Progenitor cell of endocrine pancreas (in vitro differentiated cells): ENCODE measurements at regions not wholly inside any gene's neighbourhood (a gene's known extent, or its start where the extent isn't known, plus 50 kb on each side); places are given as distances from the start of the nearest gene placed in this dataset.
A peak's percentile ranks its signal among the peaks of the same experiment; 100 is the strongest.
"Not testable (repeated sequence)": the region's sequence is repeated elsewhere in the genome, so short reads cannot be mapped to it uniquely, and the experiment has no call there.

Experiments
- DNase-seq: peaks from one replicate; pipeline ENCODE4 v3.0.0; 2021; ENCODE audit warnings: low spot score; ENCODE audit not compliant: unreplicated experiment
- H3K27ac Mint-ChIP-seq: 2 replicates; pipeline ENCODE4 v1.8.0; 2021; ENCODE audit warnings: mild to moderate bottlenecking, moderate library complexity, mixed read lengths
- H3K27me3 Mint-ChIP-seq: 2 replicates; pipeline ENCODE4 v1.8.0; 2021; ENCODE audit warnings: mixed read lengths
- H3K36me3 Mint-ChIP-seq: 2 replicates; pipeline ENCODE4 v1.8.0; 2022; ENCODE audit warnings: mixed read lengths; ENCODE audit not compliant: insufficient read depth
- H3K4me1 Mint-ChIP-seq: 2 replicates; pipeline ENCODE4 v1.8.0; 2021; ENCODE audit warnings: low read depth, mixed read lengths
- H3K4me3 Mint-ChIP-seq: 2 replicates; pipeline ENCODE4 v1.8.0; 2021; ENCODE audit warnings: low read depth, mild to moderate bottlenecking, moderate library complexity, mixed read lengths
- H3K9me3 Mint-ChIP-seq: 2 replicates; pipeline ENCODE4 v1.8.0; 2021; ENCODE audit warnings: low read depth, mixed read lengths
- TF ChIP-seq, protein P1 (sequence below): fragments of 200-600 bp; sonication (generic); IDR thresholded peaks from one replicate; pipeline ENCODE4 v1.5.0; 2021; ENCODE audit warnings: antibody characterized with exemption, mild to moderate bottlenecking; ENCODE audit not compliant: unreplicated experiment

DNA sequence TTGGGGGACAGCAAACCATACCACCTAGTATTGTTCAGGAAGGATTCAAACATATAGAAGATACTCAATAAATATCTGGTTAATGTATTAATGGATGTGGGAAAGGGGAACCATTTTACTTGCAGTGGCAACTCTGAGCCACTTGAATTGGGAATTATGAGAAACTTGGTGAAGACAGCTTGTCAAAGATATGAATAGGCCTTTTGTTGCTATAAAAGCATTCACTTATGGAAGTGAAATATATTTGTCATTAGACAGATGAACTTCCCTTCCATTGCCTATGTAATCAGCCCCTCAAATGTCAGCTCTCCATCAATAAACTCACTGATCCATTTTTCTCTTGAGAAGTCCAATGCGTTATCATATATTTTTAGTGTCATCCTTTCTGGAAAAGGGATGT, 56.1 kb downstream of the GPR85 start:
- DNase-seq: no peak
- Mint-ChIP-seq H3K4me3 (no peak overlapping the region), H3K27me3 (no peaks in the 10 kb centered on the region), H3K36me3 (no peaks in the 10 kb centered on the region), H3K9me3 (no peaks in the 10 kb centered on the region), H3K27ac (no peak overlapping the region), H3K4me1 (peaks cover 4% of the 10 kb centered on the region)
- TF ChIP-seq, protein P1, sequence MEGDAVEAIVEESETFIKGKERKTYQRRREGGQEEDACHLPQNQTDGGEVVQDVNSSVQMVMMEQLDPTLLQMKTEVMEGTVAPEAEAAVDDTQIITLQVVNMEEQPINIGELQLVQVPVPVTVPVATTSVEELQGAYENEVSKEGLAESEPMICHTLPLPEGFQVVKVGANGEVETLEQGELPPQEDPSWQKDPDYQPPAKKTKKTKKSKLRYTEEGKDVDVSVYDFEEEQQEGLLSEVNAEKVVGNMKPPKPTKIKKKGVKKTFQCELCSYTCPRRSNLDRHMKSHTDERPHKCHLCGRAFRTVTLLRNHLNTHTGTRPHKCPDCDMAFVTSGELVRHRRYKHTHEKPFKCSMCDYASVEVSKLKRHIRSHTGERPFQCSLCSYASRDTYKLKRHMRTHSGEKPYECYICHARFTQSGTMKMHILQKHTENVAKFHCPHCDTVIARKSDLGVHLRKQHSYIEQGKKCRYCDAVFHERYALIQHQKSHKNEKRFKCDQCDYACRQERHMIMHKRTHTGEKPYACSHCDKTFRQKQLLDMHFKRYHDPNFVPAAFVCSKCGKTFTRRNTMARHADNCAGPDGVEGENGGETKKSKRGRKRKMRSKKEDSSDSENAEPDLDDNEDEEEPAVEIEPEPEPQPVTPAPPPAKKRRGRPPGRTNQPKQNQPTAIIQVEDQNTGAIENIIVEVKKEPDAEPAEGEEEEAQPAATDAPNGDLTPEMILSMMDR: no peak

DNA sequence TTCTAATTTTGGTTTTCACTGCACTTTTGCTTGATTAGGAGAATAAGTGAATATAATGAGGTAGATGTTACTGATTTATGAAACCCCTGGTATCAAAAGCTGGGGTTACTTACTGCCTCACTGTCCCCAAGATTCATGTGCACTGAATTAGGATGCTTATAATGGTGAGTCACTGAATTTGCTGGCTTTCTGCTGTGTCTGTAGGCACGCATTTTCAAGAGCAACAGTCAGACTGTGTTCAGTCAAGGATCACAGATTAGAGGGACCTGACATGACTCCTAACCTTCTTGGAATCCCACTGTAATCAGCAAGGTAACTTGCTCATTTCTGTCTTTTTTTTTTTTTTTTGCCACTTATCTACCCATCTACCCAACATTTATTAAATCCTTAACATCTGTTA, 59.7 kb downstream of the GPR85 start:
- H3K4me1 Mint-ChIP-seq: no peaks in the 10 kb centered on the region
- TF ChIP-seq, protein P1: no peak
- no peak overlapping the region for H3K4me3 Mint-ChIP-seq
- peaks cover 4% of the 10 kb centered on the region for H3K9me3 Mint-ChIP-seq
- no peak overlapping the region for H3K27ac Mint-ChIP-seq
- no peak for DNase-seq
- H3K36me3 Mint-ChIP-seq: no peaks in the 10 kb centered on the region
- H3K27me3 Mint-ChIP-seq: no peaks in the 10 kb centered on the region

DNA sequence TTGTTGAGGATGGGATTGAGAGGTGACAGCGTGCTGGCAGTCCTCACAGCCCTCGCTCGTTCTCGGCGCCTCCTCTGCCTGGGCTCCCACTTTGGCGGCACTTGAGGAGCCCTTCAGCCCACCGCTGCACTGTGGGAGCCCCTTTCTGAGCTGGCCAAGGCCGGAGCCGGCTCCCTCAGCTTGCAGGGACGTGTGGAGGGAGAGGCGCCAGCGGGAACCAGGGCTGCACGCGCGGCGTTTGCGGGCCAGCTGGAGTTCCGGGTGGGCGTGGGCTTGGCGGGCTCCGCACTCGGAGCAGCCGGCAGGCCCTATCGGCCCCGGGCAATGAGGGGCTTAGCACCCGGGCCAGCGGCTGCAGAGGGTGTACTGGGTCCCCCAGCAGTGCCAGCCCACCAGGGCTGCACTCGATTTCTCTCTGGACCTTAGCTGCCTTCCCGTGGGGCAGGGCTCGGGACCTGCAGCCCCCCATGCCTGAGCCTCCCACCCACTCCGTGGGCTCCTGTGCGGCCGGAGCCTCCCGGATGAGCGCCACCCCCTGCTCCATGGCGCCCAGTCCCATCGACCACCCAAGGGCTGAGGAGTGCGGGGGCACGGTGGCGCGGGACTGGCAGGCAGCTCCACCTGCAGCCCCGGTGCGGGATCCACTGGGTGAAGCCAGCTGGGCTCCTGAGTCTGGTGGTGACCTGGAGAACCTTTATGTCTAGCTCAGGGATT, 69.3 kb downstream of the GPR85 start:
- not testable (repeated sequence) for H3K4me3 Mint-ChIP-seq, H3K27ac Mint-ChIP-seq

DNA sequence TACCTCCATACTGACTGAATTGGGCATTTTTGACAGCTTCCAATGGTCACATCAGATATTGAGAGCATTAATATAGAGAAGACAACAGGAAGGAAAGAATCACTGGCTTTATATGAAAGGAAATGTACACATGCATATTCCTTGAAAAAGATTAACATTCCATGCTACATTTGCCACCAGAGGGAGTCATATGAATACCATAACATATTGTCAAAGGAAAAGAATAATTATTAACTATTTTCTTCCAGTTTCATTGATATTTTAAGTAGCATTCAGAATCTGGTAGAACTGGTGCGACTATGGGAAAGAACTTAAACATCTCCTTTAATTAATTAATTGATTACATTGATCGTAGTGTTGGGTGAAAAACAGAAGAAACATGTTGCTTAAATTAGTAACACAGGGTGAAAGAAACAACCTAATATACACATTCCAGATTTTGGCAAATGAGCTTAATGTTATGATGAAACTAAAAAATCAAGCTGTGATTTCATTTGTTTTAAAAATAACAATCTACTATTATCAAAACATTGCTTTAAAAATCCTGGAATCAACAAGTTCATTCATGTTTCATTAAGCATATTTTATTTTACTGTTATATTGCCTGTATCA, 71.5 kb downstream of the GPR85 start:
- Mint-ChIP-seq H3K27me3 (no peaks in the 10 kb centered on the region), H3K36me3 (no peaks in the 10 kb centered on the region), H3K4me3 (no peak overlapping the region), H3K9me3 (peaks cover 8% of the 10 kb centered on the region), H3K27ac (no peak overlapping the region), H3K4me1 (no peaks in the 10 kb centered on the region)
- TF ChIP-seq, protein P1: peak; percentile 49
- no peak for DNase-seq

More for the DNA sequence above, 69.3 kb downstream of the GPR85 start:
- DNase-seq, H3K36me3 Mint-ChIP-seq, H3K27me3 Mint-ChIP-seq, H3K4me1 Mint-ChIP-seq: not testable (repeated sequence)
- peaks cover 12% of the 10 kb centered on the region for H3K9me3 Mint-ChIP-seq

DNA sequence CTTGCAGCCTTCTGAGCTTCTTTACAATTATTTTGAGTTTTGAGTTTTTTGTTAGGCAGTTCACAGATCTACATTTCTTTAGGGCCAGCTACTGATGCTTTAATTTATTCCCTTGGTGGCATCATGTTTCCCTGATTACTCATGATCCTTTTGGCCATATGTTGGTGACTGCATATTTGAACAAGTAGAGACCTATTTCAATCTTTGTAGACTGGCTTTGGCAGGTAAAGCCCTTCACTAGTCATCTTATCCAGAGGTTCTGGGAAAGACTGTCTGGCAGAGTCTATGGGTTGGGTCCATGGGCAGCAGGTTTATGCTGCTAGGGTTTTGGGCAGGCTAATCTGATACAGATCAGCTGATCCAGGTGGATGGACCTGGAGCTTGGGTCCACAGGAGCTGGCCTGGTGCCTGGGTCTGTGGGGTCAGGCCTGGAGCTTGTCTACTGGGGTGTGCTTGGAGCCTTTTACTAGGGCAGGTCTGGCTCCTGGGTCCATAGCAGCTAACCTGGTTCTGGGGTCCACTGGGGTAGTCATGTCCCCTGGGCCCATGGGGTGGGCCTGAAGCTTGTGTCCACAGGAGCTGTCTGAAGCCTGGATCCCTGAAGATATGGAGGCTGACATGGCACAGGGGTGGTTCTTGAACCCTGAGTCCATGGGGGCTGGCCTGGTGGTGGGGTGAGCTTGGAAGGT, 72.7 kb downstream of the GPR85 start:
- H3K36me3 Mint-ChIP-seq: no peaks in the 10 kb centered on the region
- H3K4me1 Mint-ChIP-seq: no peaks in the 10 kb centered on the region
- DNase-seq: no peak
- no peak overlapping the region for H3K27ac Mint-ChIP-seq
- peaks cover 8% of the 10 kb centered on the region for H3K9me3 Mint-ChIP-seq
- TF ChIP-seq, protein P1: no peak
- H3K4me3 Mint-ChIP-seq: no peak overlapping the region
- no peaks in the 10 kb centered on the region for H3K27me3 Mint-ChIP-seq

DNA sequence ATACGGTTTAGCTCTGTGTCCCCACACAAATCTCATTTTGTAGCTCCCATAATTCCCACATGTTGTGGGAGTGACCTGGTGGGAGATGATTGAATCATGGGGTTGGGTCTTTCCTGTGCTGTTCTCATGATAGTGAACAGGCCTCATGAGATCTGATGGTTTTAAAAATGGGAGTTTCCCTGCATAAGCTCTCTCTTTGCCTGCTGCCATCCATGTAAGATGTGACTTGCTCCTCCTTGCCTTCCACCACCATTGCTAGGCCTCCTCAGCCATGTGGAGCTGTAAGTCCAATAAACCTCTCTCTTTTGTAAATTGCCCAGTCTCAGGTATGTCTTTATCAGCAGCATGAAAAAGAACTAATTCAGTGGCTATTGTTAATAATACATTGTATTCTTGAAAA, 73.8 kb downstream of the GPR85 start:
- H3K4me3 Mint-ChIP-seq, DNase-seq, H3K27me3 Mint-ChIP-seq, H3K9me3 Mint-ChIP-seq, H3K36me3 Mint-ChIP-seq, H3K4me1 Mint-ChIP-seq, H3K27ac Mint-ChIP-seq: not testable (repeated sequence)
